ENCODE measurements at regions not wholly inside any gene's neighbourhood (a gene's known extent, or its start where the extent isn't known, plus 50 kb on each side); places are given as distances from the start of the nearest gene placed in this dataset.

GRCh38 chr3:4033296-4033695 lies 234.1 kb downstream of the LRRN1 start:
- no peak for TF ChIP-seq CTCF (conservative IDR thresholded peaks at IDR 0.05; ENCODE audit: low read depth, low read length)
- TF ChIP-seq EZH2 (IDR thresholded peaks at IDR 0.05; ENCODE audit: borderline replicate concordance, low read depth, low read length, poor library complexity, severe bottlenecking): no peak
